SK-N-SH treated with all-trans-retinoic acid at 6 μM for 48 hours (cell line): ENCODE measurements at regions not wholly inside any gene's neighbourhood (a gene's known extent, or its start where the extent isn't known, plus 50 kb on each side); places are given as distances from the start of the nearest gene placed in this dataset.

Experiments
- ATAC-seq: fragments of 200-7000 bp; cut with Tn5 transposase; 3 replicates; pipeline ENCODE4 v1.9.1; 2020; ENCODE audit warnings: mild to moderate bottlenecking, moderate library complexity
- ARNTL ChIP-seq: fragments of 450-650 bp; formaldehyde crosslinking; IDR thresholded peaks from 2 replicates; pipeline ENCODE4 v1.5.0; 2020; ENCODE audit warnings: low read depth, mild to moderate bottlenecking, moderate library complexity, borderline replicate concordance
- BACH2 ChIP-seq: fragments of 250-450 bp; sonication (Bioruptor Pico); IDR thresholded peaks from 2 replicates; pipeline ENCODE4 v1.9.0; 2021; ENCODE audit warnings: mild to moderate bottlenecking, borderline replicate concordance
- CSDC2 ChIP-seq: fragments of 250-450 bp; sonication (Bioruptor Pico); IDR thresholded peaks from 2 replicates; pipeline ENCODE4 v1.5.0; 2020; ENCODE audit warnings: mild to moderate bottlenecking, moderate library complexity
- CSRNP3 ChIP-seq: fragments of 250-450 bp; sonication (Bioruptor Pico); IDR thresholded peaks from 2 replicates; pipeline ENCODE4 v1.5.1; 2021; ENCODE audit warnings: mild to moderate bottlenecking, moderate library complexity
- ESRRG ChIP-seq: fragments of 250-450 bp; sonication (Bioruptor Pico); IDR thresholded peaks from 2 replicates; pipeline ENCODE4 v1.6.1; 2021; ENCODE audit warnings: mild to moderate bottlenecking
- GLIS3 ChIP-seq: fragments of 250-450 bp; sonication (Bioruptor Pico); IDR thresholded peaks from 2 replicates; pipeline ENCODE4 v1.5.0; 2020; ENCODE audit warnings: mild to moderate bottlenecking, moderate library complexity
- ISL1 ChIP-seq: fragments of 250-450 bp; sonication (Bioruptor Pico); IDR thresholded peaks from 2 replicates; pipeline ENCODE4 v2.1.2; 2022; ENCODE audit warnings: mild to moderate bottlenecking, moderate library complexity
- OSR1 ChIP-seq: fragments of 250-450 bp; sonication (Bioruptor Pico); IDR thresholded peaks from 2 replicates; pipeline ENCODE4 v1.8.0; 2022; ENCODE audit warnings: moderate library complexity, mild to moderate bottlenecking, inconsistent platforms
- PATZ1 ChIP-seq: fragments of 250-450 bp; sonication (Bioruptor Pico); IDR thresholded peaks from 2 replicates; pipeline ENCODE4 v1.8.0; 2020; ENCODE audit warnings: mild to moderate bottlenecking, moderate library complexity, borderline replicate concordance
- POU6F1 ChIP-seq: fragments of 250-450 bp; sonication (Bioruptor Pico); IDR thresholded peaks from 2 replicates; pipeline ENCODE4 v1.8.0; 2021; ENCODE audit warnings: low read depth, mild to moderate bottlenecking, moderate library complexity, borderline replicate concordance
- PPARA ChIP-seq: fragments of 250-450 bp; sonication (Bioruptor Pico); IDR thresholded peaks from 2 replicates; pipeline ENCODE4 v1.5.0; 2020; ENCODE audit warnings: mild to moderate bottlenecking, borderline replicate concordance
- RARB ChIP-seq: fragments of 250-450 bp; sonication (Bioruptor Pico); IDR thresholded peaks from 2 replicates; pipeline ENCODE4 v1.8.0; 2021; ENCODE audit warnings: mild to moderate bottlenecking, moderate library complexity
- SNAI2 ChIP-seq: fragments of 250-450 bp; sonication (Bioruptor Pico); IDR thresholded peaks from 2 replicates; pipeline ENCODE4 v1.5.0; 2020; ENCODE audit warnings: mild to moderate bottlenecking, moderate library complexity
- TCF4 ChIP-seq: fragments of 250-450 bp; sonication (Bioruptor Pico); IDR thresholded peaks from 2 replicates; pipeline ENCODE4 v1.8.0; 2021; ENCODE audit warnings: mild to moderate bottlenecking, moderate library complexity, borderline replicate concordance
- TOX ChIP-seq: fragments of 250-450 bp; sonication (Bioruptor Pico); IDR thresholded peaks from 2 replicates; pipeline ENCODE4 v1.8.0; 2021; ENCODE audit warnings: mild to moderate bottlenecking, moderate library complexity, borderline replicate concordance
- TSHZ2 ChIP-seq: fragments of 250-450 bp; sonication (Bioruptor Pico); IDR thresholded peaks from 2 replicates; pipeline ENCODE4 v1.5.0; 2020; ENCODE audit warnings: mild to moderate bottlenecking, moderate library complexity
- ZC3H10 ChIP-seq: fragments of 250-450 bp; sonication (Bioruptor Pico); IDR thresholded peaks from 2 replicates; pipeline ENCODE4 v1.5.1; 2021; ENCODE audit warnings: mild to moderate bottlenecking, moderate library complexity
- ZFP3 ChIP-seq: fragments of 250-450 bp; sonication (Bioruptor Pico); IDR thresholded peaks from 2 replicates; pipeline ENCODE4 v1.5.0; 2020; ENCODE audit warnings: mild to moderate bottlenecking, moderate library complexity
- ZFP30 ChIP-seq: fragments of 450-650 bp; formaldehyde crosslinking; IDR thresholded peaks from 2 replicates; pipeline ENCODE4 v1.5.0; 2022; ENCODE audit warnings: mild to moderate bottlenecking, moderate library complexity
- ZNF565 ChIP-seq: fragments of 450-650 bp; formaldehyde crosslinking; conservative IDR thresholded peaks from 2 replicates; pipeline ENCODE4 v1.5.0; 2020; ENCODE audit warnings: low read depth, mild to moderate bottlenecking, moderate library complexity
- ZNF70 ChIP-seq: fragments of 450-650 bp; formaldehyde crosslinking; IDR thresholded peaks from 2 replicates; pipeline ENCODE4 v1.5.0; 2020; ENCODE audit warnings: mild to moderate bottlenecking, moderate library complexity
- ZNF8 ChIP-seq: fragments of 450-650 bp; formaldehyde crosslinking; IDR thresholded peaks from 2 replicates; pipeline ENCODE4 v1.5.0; 2020; ENCODE audit warnings: mild to moderate bottlenecking, moderate library complexity

- no peak for TF ChIP-seq POU6F1 (CRISPR knock-in tag)
These were observed 145.8 kb upstream of the HCCS start (continued) for GRCh38 chrX:10965174-10965798.

- TF ChIP-seq ZC3H10 (CRISPR knock-in tag) (no peak), TCF4 (CRISPR knock-in tag) (no peak), BACH2 (no peak), POU6F1 (CRISPR knock-in tag) (no peak), ZNF70 (no peak), ZNF565 (CRISPR knock-in tag) (no peak), CSRNP3 (CRISPR knock-in tag) (no peak), OSR1 (no peak), ESRRG (no peak), ARNTL (no peak), PATZ1 (CRISPR knock-in tag) (no peak), SNAI2 (CRISPR knock-in tag) (no peak), ZFP3 (CRISPR knock-in tag) (no peak), ZFP30 (CRISPR knock-in tag) (no peak), PPARA (CRISPR knock-in tag) (no peak), CSDC2 (CRISPR knock-in tag) (no peak), GLIS3 (CRISPR knock-in tag) (no peak)
- ATAC-seq: no peak
These were observed 145.1 kb upstream of the HCCS start for GRCh38 chrX:10966057-10966456.

- TF ChIP-seq OSR1: no peak
- no peak for TF ChIP-seq ZNF70
- TF ChIP-seq SNAI2 (CRISPR knock-in tag): no peak
- TF ChIP-seq ZFP3 (CRISPR knock-in tag): no peak
- TF ChIP-seq ESRRG: no peak
- peak; percentile 43 for ATAC-seq
These were observed 140.0 kb upstream of the HCCS start for GRCh38 chrX:10971176-10971575.

GRCh38 chrX:10971759-10972158 lies 139.4 kb upstream of the HCCS start:
- ATAC-seq: peak; percentile 52
- TF ChIP-seq GLIS3 (CRISPR knock-in tag) (no peak), CSDC2 (CRISPR knock-in tag) (no peak), PPARA (CRISPR knock-in tag) (no peak), OSR1 (no peak), BACH2 (no peak), ZC3H10 (CRISPR knock-in tag) (peak; percentile 51; the same call in 1 of the 2 replicates), ZFP3 (CRISPR knock-in tag) (no peak), ZNF70 (no peak), ARNTL (no peak), ISL1 (CRISPR knock-in tag) (peak; percentile 14; the same call in 1 of the 2 replicates)
- TF ChIP-seq, all 23 proteins: peak for 2

GRCh38 chrX:10972706-10973105 lies 138.4 kb upstream of the HCCS start:
- peak; percentile 74 for ATAC-seq
- TF ChIP-seq PPARA (CRISPR knock-in tag) (no peak), ZFP30 (CRISPR knock-in tag) (no peak), ZNF8 (CRISPR knock-in tag) (no peak), TCF4 (CRISPR knock-in tag) (no peak), TOX (no peak), ZNF565 (CRISPR knock-in tag) (no peak), RARB (CRISPR knock-in tag) (no peak), ZFP3 (CRISPR knock-in tag) (no peak), TSHZ2 (CRISPR knock-in tag) (no peak), ESRRG (no peak), OSR1 (no peak), BACH2 (no peak), ZNF70 (no peak), PATZ1 (CRISPR knock-in tag) (no peak), ARNTL (no peak)
